Endothelial cell of umbilical vein (primary cell): ENCODE measurements at regions not wholly inside any gene's neighbourhood (a gene's known extent, or its start where the extent isn't known, plus 50 kb on each side); places are given as distances from the start of the nearest gene placed in this dataset.
A peak's percentile ranks its signal among the peaks of the same experiment; 100 is the strongest.

ENCODE experiments used
- BruUV-seq: library from RNA; stranded (reverse); fragments of 400-500 nt; replicated peaks from 2 replicates; lab custom pipeline; 2021; lab: Mats Ljungman, UMichigan
- CTCF ChIA-PET: fragments of 300-600, 350-600 bp; sonication (Branson Sonifier 250); formaldehyde crosslinking; loops from one replicate; lab custom pipeline; 2021; ENCODE audit warnings: antibody characterized with exemption, inconsistent platforms; lab: Charles Lee
- POLR2A ChIA-PET: fragments of 300-600, 350-600 bp; sonication (Branson Sonifier 250); formaldehyde crosslinking; loops from one replicate; lab custom pipeline; 2021; ENCODE audit warnings: antibody characterized with exemption, inconsistent platforms; lab: Charles Lee
- DNase-seq: peaks from one replicate; pipeline ENCODE4 v3.0.0-alpha.2; 2011; ENCODE audit warnings: low read depth, low spot score
- FAIRE-seq: peaks from 2 replicates; lab custom pipeline; 2011; peaks lifted over from hg19 to GRCh38; lab: Jason Lieb, UNC
- H2AFZ ChIP-seq: 2 replicates; pipeline ENCODE4 v1.6.0; 2012; ENCODE audit warnings: low read depth, low read length, control low read depth, inconsistent platforms
- H3K27ac ChIP-seq: 2 replicates; pipeline ENCODE4 v1.5.1; 2011; ENCODE audit warnings: low read depth, mild to moderate bottlenecking, control low read depth, low read length, moderate library complexity; ENCODE audit not compliant: insufficient read depth
- H3K27me3 ChIP-seq, 2 experiments: 2 replicates each; pipeline versions ENCODE4 v1.6.0 to v1.6.1; 2011; ENCODE audit warnings: low read length in 2 of 2, mixed read lengths in 1 of 2; ENCODE audit not compliant: control insufficient read depth in 2 of 2, insufficient read depth in 2 of 2
- H3K36me3 ChIP-seq, 2 experiments: 2 replicates in 1 of 2; 3 replicates in 1 of 2; pipeline ENCODE4 v1.5.1; 2011; ENCODE audit warnings: low read length in 2 of 2, mild to moderate bottlenecking in 1 of 2, moderate library complexity in 1 of 2; ENCODE audit not compliant: control insufficient read depth in 2 of 2, insufficient read depth in 2 of 2; ENCODE audit errors: extremely low read depth in 1 of 2
- H3K4me1 ChIP-seq: 3 replicates; pipeline ENCODE4 v1.5.1; 2011; ENCODE audit warnings: mild to moderate bottlenecking, low read length; ENCODE audit not compliant: control insufficient read depth, insufficient read depth; ENCODE audit errors: extremely low read depth
- H3K4me2 ChIP-seq: 2 replicates; pipeline ENCODE4 v1.6.1; 2011; ENCODE audit warnings: low read length, control low read depth, mixed read lengths; ENCODE audit not compliant: insufficient read depth
- H3K4me3 ChIP-seq, 3 experiments: fragments of 200-600 bp in 1 of 3; sonication (generic), shearing (Covaris generic) in 1 of 3; replicated peaks in 1 of 3; 2 replicates each; pipeline ENCODE4 v1.5.1; 2011 to 2016; ENCODE audit warnings: control low read depth in 3 of 3, low read length in 3 of 3, mild to moderate bottlenecking in 2 of 3, inconsistent platforms in 1 of 3, low read depth in 1 of 3, moderate library complexity in 1 of 3; ENCODE audit not compliant: insufficient read depth in 1 of 3
- H3K79me2 ChIP-seq: 2 replicates; pipeline ENCODE4 v1.6.0; 2012; ENCODE audit warnings: low read length, inconsistent platforms; ENCODE audit not compliant: control insufficient read depth, insufficient read depth
- H3K9ac ChIP-seq: replicated peaks from 2 replicates; pipeline ENCODE3; 2011; ENCODE audit warnings: low read length, control low read depth; ENCODE audit not compliant: insufficient read depth; ENCODE audit errors: extremely low read depth
- H3K9me1 ChIP-seq: replicated peaks from 3 replicates; pipeline ENCODE4 v1.6.0; 2011; ENCODE audit warnings: mild to moderate bottlenecking, low read length; ENCODE audit not compliant: control insufficient read depth, insufficient read depth; ENCODE audit errors: extremely low read depth
- H3K9me3 ChIP-seq: replicated peaks from 2 replicates; pipeline ENCODE4 v1.5.1; 2012; ENCODE audit warnings: low read length, inconsistent platforms; ENCODE audit not compliant: control insufficient read depth, insufficient read depth
- H4K20me1 ChIP-seq: replicated peaks from 2 replicates; pipeline ENCODE3; 2011; ENCODE audit warnings: mild to moderate bottlenecking, low read length; ENCODE audit not compliant: control insufficient read depth, insufficient read depth; ENCODE audit errors: extremely low read depth
- CTCF ChIP-seq, 2 donors: IDR thresholded peaks; 1 replicate in 1 of 2; 2 replicates in 1 of 2; pipeline ENCODE4 v1.5.1; 2011; ENCODE audit warnings: low read length in 2 of 2, mild to moderate bottlenecking in 2 of 2, moderate library complexity in 2 of 2, control low read depth in 1 of 2, inconsistent platforms in 1 of 2, low read depth in 1 of 2; ENCODE audit not compliant: insufficient read depth in 1 of 2; ENCODE audit errors: extremely low read depth in 1 of 2
- EZH2 ChIP-seq: IDR thresholded peaks from 2 replicates; pipeline ENCODE4 v1.6.1; 2012; ENCODE audit warnings: borderline replicate concordance, low read depth, mild to moderate bottlenecking, moderate library complexity, low read length, inconsistent platforms; ENCODE audit not compliant: severe bottlenecking
- FOS ChIP-seq: IDR thresholded peaks from 2 replicates; pipeline ENCODE4 v1.6.1; 2011; ENCODE audit warnings: mild to moderate bottlenecking, low read length, moderate library complexity, borderline replicate concordance; ENCODE audit not compliant: insufficient read depth
- GATA2 ChIP-seq: IDR thresholded peaks from 2 replicates; pipeline ENCODE4 v1.7.0; 2011; ENCODE audit warnings: low read depth, mild to moderate bottlenecking, moderate library complexity, mixed read lengths, low read length; ENCODE audit not compliant: insufficient read length, insufficient read depth
- JUN ChIP-seq: IDR thresholded peaks from 2 replicates; pipeline ENCODE4 v1.6.1; 2011; ENCODE audit warnings: borderline replicate concordance, low read depth; ENCODE audit not compliant: insufficient read length, insufficient read depth
- MAX ChIP-seq: IDR thresholded peaks from 2 replicates; pipeline ENCODE4 v1.6.1; 2011; ENCODE audit not compliant: insufficient read depth, insufficient read length
- MYC ChIP-seq: IDR thresholded peaks from one replicate; pipeline ENCODE4 v1.6.1; 2011; ENCODE audit warnings: mild to moderate bottlenecking, low read depth, low read length
- POLR2A ChIP-seq: IDR thresholded peaks from 2 replicates; pipeline ENCODE4 v1.6.1; 2012; ENCODE audit warnings: low read depth, mild to moderate bottlenecking, control low read depth, low read length
- POLR2AphosphoS5 ChIP-seq: IDR thresholded peaks from 2 replicates; pipeline ENCODE4 v1.6.1; 2012; ENCODE audit warnings: low read depth, mild to moderate bottlenecking, control low read depth, low read length, moderate library complexity; ENCODE audit not compliant: insufficient read depth
- dilution Hi-C: fragments of 300-500 bp; cut with MboI; formaldehyde crosslinking; loops from one replicate; pipeline ENCODE4 v1.15.0; 2019; ENCODE audit warnings: low sequenced_read_pairs; ENCODE audit not compliant: extremely low pct_ligation_motif_present
- intact Hi-C: fragments of 100-400 bp; cut with micrococcal nuclease; formaldehyde crosslinking; loops from one replicate; pipeline ENCODE4 v1.10.0; 2022

DNA sequence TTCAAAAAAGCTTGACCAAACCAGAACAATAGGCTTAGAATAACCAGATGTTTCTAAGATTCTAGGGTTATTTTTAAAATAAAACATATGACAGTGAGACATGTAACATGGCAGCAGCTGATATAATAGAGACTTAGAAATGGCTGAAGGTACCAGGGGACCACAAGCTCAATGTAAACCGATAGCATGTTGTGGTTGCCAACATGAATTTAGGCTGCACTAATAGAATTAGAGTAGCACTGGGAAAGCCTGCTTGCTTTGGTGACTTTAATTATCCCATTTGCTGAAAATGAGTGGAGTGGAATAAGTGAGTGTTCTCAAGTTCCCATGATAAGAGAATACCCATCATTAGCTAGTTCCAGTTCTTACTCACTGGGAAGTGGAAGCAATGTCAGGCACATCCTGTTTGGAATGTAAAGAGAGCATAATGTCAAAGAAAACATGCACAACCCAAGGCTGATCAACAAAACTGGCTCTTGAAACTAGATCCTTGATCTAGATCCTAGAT lies 621.2 kb upstream of the CDH5 start:
- TF ChIP-seq MAX = no peak
- no peak for TF ChIP-seq FOS
- no peak for TF ChIP-seq POLR2AphosphoS5
- TF ChIP-seq EZH2 = no peak
- TF ChIP-seq MYC = no peak
- TF ChIP-seq JUN = no peak
- TF ChIP-seq CTCF (IDR thresholded peaks at IDR 0.05; ENCODE audit: extremely low read depth in 1 of 2, insufficient read depth in 1 of 2, low read depth in 1 of 2, low read length in 2 of 2) = no peak
- no peak for TF ChIP-seq POLR2A
- TF ChIP-seq GATA2 = no peak
- DNase-seq = peak; percentile 8
- Histone ChIP-seq H3K4me3 (no peak overlapping the region), H3K4me2 (no peak overlapping the region), H3K9ac (no peak overlapping the region), H4K20me1 (no peaks in the 10 kb centered on the region), H3K79me2 (no peaks in the 10 kb centered on the region), H3K36me3 (no peaks in the 10 kb centered on the region), H2AFZ (no peak overlapping the region), H3K4me1 (no peaks in the 10 kb centered on the region), H3K27ac (no peak overlapping the region), H3K9me3 (no peaks in the 10 kb centered on the region), H3K27me3 (no peaks in the 10 kb centered on the region), H3K9me1 (no peaks in the 10 kb centered on the region)
- dilution Hi-C loops = no loop called here
- ChIA-PET CTCF (no interaction called here), POLR2A (no interaction called here)
- intact Hi-C loops = no loop called here
- BruUV-seq = no TSS peak
- no peak for FAIRE-seq
